HS-27A (cell line): ENCODE measurements at regions not wholly inside any gene's neighbourhood (a gene's known extent, or its start where the extent isn't known, plus 50 kb on each side); places are given as distances from the start of the nearest gene placed in this dataset.

ENCODE experiments used
- DNase-seq: peaks from one replicate; pipeline ENCODE4 v3.0.0-alpha.2; 2012; ENCODE audit warnings: low read depth, missing footprints

GRCh38 chr15:31275331-31276262, 51.0 kb upstream of the KLF13 start:
- no peak for DNase-seq

- DNase-seq: no peak
Observed at GRCh38 chr15:31276596-31277298, 49.9 kb upstream of the KLF13 start.
